NCI-H2227 (cell line): ENCODE measurements at regions not wholly inside any gene's neighbourhood (a gene's known extent, or its start where the extent isn't known, plus 50 kb on each side); places are given as distances from the start of the nearest gene placed in this dataset.
"Not testable (repeated sequence)": the region's sequence is repeated elsewhere in the genome, so short reads cannot be mapped to it uniquely, and the experiment has no call there.

Source experiments
- DNase-seq: peaks from one replicate; lab custom pipeline; 2025; ENCODE audit not compliant: unreplicated experiment; lab: John Stamatoyannopoulos, UW

GRCh38 chr11:42925916-42926315 is 385.9 kb upstream of the API5 start:
- DNase-seq = no peak

- no peak for DNase-seq
Observed at GRCh38 chr11:42947405-42947804, 364.4 kb upstream of the API5 start.

DNA sequence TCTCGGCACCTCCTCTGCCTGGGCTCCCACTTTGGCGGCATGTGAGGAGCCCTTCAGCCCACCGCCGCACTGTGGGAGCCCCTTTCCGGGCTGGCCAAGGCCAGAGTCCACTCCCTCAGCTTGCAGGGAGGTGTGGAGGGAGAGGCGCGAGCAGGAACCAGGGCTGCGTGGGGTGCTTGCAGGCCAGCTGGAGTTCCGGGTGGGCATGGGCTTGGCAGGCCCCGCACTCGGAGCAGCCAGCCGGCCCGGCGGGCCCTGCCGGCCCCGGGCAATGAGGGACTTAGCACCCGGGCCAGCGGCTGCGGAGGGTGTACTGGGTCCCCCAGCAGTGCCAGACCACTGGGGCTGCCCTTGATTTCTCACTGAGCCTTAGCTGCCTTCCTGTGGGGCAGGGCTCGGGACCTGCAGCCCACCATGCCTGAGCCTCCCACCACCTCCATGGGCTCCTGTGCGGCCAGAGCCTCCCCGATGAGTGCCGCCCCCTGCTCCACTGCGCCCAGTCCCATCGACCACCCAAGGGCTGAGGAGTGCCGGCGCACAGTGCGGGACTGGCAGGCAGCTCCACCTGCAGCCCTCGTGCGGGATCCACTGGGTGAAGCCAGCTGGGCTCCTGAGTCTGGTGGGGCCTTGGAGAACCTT is 361.9 kb upstream of the API5 start:
- DNase-seq = not testable (repeated sequence)

- no peak for DNase-seq
Observed at GRCh38 chr11:42951266-42951665, 360.5 kb upstream of the API5 start.

DNA sequence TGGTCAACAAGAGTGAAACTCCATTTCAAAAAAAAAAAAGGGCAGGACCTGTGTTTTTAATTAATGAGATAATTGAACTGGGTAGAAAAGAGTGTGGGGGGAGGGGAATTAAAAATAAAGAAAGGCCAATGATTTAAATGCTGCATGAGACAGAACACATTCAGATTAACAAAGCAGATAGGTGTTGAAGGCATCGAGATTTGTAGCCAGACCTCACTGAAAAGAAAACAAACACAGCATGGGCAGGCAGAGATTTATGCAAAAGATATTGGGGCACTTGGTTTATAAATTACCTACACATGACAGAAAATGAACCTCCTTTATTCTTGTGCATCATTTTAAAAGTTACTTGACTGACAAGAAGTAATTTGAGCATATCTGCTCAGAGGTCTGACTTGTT is 354.0 kb upstream of the API5 start:
- no peak for DNase-seq

- no peak for DNase-seq
Observed at GRCh38 chr11:42958635-42959034, 353.2 kb upstream of the API5 start.

DNA sequence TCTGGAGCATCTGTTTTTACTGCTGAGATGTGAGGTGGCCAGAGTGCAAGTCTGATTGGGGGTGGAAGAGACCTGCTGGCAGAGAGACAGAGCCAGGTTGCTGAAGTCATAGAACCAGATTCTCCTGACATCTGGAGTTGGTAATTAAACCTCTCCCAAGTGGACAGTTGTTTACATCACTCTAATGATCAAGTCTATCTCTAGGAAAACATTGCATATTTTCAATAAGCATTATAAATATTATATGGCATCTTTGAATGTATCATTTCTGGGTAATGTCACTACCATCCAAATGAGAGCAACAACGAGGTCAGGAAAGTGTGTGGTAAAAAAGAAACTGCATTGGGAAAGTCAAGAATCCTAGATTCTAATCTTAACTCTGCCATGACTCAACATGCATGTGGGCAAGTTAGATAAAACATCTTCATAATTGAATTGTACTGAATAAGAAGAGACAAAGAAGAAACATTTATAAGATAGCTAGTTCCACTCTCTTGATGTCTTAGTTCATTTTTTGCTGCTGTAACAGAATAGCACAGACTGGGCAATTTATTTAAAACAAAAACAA is 351.2 kb upstream of the API5 start:
- no peak for DNase-seq

DNA sequence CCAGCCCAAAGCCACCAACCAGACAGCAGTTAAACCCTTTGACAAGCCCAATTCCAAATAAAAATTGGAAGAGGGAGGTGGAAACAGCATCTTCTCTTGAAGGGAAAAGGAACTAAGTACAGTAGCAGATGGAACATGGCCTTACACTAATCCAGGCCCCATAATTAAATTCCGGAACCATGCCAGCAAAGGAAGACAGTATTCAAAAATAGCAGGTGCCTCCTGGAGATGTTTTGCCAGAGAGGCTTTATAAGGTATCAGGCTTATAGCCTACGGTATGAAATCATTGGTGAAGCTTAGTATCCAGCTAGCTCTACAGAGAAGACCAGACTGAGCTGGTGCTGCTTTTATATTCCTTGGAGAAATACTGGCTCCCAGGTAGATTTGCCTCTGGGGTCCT is 344.1 kb upstream of the API5 start:
- no peak for DNase-seq

DNA sequence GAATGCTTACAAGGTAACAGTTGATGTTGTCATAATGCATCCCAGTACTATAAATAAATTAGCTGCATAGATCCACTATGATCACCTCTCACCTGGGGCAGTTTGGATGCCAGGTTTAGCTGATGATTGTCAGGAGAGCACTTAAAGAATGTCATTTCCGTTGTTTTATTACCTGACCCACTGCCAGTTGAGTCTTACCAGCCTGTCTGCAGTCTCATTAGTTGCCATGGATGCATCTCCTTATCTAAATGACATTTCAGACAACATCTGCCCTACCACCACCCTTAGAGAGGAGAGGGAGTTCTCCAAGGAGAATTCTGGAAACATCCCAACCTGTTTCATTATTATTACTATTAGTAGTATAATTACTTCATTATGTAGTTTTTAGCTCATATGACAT is 339.1 kb upstream of the API5 start:
- DNase-seq = no peak

- no peak for DNase-seq
Observed at GRCh38 chr11:42974510-42975179, 337.2 kb upstream of the API5 start.

DNA sequence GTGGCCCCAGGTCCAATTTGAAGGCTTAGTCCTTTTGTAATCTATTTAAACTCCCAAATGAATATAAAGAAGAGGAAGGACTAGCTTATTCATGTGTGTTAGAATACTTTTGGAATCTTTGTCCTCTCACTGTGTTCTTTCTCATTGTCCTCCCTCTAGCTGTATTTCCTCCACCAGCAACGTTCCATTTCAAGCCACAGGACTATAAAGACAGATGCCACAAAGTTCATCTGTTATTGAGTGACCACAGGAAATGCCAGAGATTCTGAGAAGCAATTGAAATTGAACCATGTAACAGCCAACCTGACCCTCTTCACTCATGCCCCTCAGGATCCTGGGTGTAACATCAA is 336.6 kb upstream of the API5 start:
- DNase-seq = no peak

GRCh38 chr11:42976636-42977217 is 335.1 kb upstream of the API5 start:
- DNase-seq = no peak

GRCh38 chr11:42992594-42992993 is 319.2 kb upstream of the API5 start:
- DNase-seq = no peak

GRCh38 chr11:42996421-42997307 is 315.1 kb upstream of the API5 start:
- no peak for DNase-seq

DNA sequence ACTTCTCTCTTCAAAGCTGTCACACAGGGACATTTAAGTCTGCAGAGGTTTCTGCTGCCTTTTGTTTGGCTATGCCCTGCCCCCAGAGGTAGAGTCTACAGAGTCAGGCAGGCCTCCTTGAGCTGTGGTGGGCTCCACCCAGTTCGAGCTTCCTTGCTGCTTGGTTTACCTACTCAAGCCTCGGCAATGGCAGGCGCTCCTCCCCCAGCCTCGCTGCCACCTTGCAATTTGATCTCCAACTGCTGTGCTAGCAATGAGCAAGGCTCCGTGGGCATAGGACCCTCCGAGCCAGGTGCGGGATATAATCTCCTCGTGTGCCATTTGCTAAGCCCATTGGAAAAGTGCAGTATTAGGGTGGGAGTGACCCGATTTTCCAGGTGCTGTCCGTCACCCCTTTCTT is 306.9 kb upstream of the API5 start:
- DNase-seq = not testable (repeated sequence)

GRCh38 chr11:43010042-43010441 is 301.8 kb upstream of the API5 start:
- no peak for DNase-seq

GRCh38 chr11:43012606-43013005 is 299.2 kb upstream of the API5 start:
- DNase-seq = no peak

DNA sequence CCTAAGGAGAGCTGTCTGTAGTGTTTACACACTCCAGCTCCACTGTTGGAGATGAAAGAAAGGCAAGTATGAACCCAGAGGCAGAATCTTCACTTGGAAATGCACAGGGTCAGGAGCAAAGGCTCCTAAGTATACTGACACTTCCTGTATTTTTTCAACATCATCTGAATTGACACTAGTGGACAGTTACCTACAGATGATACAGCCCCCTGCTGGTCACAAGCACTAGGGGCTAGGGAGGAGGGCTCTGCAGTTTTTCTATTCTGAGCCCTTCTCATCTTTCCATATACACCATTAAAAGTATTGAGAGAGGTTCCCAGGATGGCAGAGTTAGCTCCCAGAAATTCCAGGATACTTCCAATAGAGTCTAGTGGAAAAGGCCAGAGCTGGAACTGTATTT is 290.3 kb upstream of the API5 start:
- DNase-seq = no peak

DNA sequence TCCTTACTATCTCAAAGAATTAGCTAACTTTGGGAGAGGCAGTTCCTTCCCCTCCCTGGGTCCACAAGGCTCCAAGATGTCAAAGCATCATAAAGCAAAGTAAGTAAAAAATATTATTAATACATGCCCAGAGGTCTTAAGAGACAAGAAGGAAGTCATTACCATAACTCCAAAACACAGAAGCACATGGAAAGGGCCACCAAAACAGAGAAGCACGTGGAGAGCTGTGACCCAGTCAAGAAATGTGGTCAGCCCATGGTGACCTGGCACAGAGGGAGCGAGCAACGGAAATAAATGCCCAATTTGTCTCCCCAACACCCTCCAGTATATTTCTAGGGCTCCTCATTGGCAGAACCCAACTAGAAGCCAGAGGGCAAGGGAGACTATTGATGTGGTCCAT is 277.5 kb upstream of the API5 start:
- DNase-seq = no peak

DNA sequence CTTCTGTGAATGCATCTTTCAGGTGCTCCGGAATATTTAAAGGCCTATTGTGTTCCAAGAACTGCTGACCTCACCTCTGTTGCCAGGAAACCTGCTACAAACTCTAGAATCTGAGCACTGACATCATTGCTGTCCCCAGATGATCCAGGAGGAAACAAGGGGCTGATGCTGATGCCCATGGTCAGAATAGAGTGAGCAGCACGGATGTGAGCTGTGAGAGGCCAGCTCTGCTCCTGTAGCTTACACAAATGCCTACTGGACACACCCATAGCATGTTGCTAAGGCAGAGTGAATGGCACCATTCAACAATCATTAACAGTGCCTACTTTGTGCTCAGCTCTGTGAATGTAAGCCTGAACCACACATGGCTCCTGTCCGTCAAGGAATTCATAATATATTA is 276.7 kb upstream of the API5 start:
- DNase-seq = no peak

- DNase-seq = no peak
Observed at GRCh38 chr11:43053638-43054412, 258.0 kb upstream of the API5 start.
